SU-DHL-6 (cell line): ENCODE measurements at regions not wholly inside any gene's neighbourhood (a gene's known extent, or its start where the extent isn't known, plus 50 kb on each side); places are given as distances from the start of the nearest gene placed in this dataset.

ENCODE experiments used
- H2AFZ ChIP-seq: fragments of 200-600 bp; sonication (generic); 2 replicates; pipeline ENCODE4 v1.6.1; 2014; ENCODE audit warnings: low read depth, mild to moderate bottlenecking, moderate library complexity, mixed read lengths, antibody characterized with exemption, low read length; ENCODE audit not compliant: severe bottlenecking
- H3F3A ChIP-seq: fragments of 200-600 bp; shearing (Covaris generic); 2 replicates; pipeline ENCODE4 v1.6.0; 2016; ENCODE audit warnings: antibody characterized with exemption, mild to moderate bottlenecking; ENCODE audit not compliant: insufficient read depth
- H3K27ac ChIP-seq: fragments of 200-600 bp; sonication (generic); 2 replicates; pipeline ENCODE4 v1.5.1; 2016; ENCODE audit warnings: low read depth, mild to moderate bottlenecking, low read length, moderate library complexity, mixed read lengths
- H3K27me3 ChIP-seq: fragments of 200-600 bp; sonication (generic), shearing (Covaris generic); 2 replicates; pipeline ENCODE4 v1.6.0; 2014; ENCODE audit warnings: mild to moderate bottlenecking, low read length
- H3K36me3 ChIP-seq: fragments of 200-600 bp; sonication (generic); 2 replicates; pipeline ENCODE4 v1.6.1; 2014; ENCODE audit warnings: mild to moderate bottlenecking, low read length, mixed read lengths
- H3K4me2 ChIP-seq: fragments of 300-600, 200-600 bp; shearing (Covaris generic), sonication (generic); 2 replicates; pipeline ENCODE4 v1.6.0; 2014; ENCODE audit warnings: low read length, low read depth, mild to moderate bottlenecking; ENCODE audit not compliant: poor library complexity, severe bottlenecking
- H3K4me3 ChIP-seq: fragments of 200-600 bp; sonication (generic); 2 replicates; pipeline ENCODE4 v1.5.1; 2014; ENCODE audit warnings: antibody characterized with exemption, low read length, mild to moderate bottlenecking, mixed read lengths; ENCODE audit not compliant: insufficient read depth, poor library complexity, severe bottlenecking
- H3K79me2 ChIP-seq: fragments of 200-600 bp; sonication (generic); 2 replicates; pipeline ENCODE4 v1.6.1; 2014; ENCODE audit warnings: mild to moderate bottlenecking, low read length, moderate library complexity; ENCODE audit not compliant: insufficient read depth
- H3K9ac ChIP-seq: fragments of 200-600 bp; sonication (generic); 2 replicates; pipeline ENCODE4 v1.7.0; 2014; ENCODE audit warnings: mild to moderate bottlenecking, low read length
- H3K9me2 ChIP-seq: fragments of 200-600 bp; sonication (generic); replicated peaks from 2 replicates; pipeline ENCODE4 v1.6.1; 2014; ENCODE audit warnings: low read length; ENCODE audit not compliant: insufficient read depth
- H3K9me3 ChIP-seq: fragments of 200-600 bp; sonication (generic); 2 replicates; pipeline ENCODE4 v1.6.1; 2014; ENCODE audit warnings: low read length, mixed read lengths; ENCODE audit not compliant: insufficient read depth
- H4K20me1 ChIP-seq: fragments of 200-600 bp; sonication (generic); 2 replicates; pipeline ENCODE4 v1.6.1; 2014; ENCODE audit warnings: low read depth, mild to moderate bottlenecking, antibody characterized with exemption, low read length, moderate library complexity, mixed read lengths
- CTCF ChIP-seq: fragments of 200-600 bp; sonication (generic); IDR thresholded peaks from one replicate; pipeline ENCODE4 v1.5.1; 2017; ENCODE audit warnings: antibody characterized with exemption, mild to moderate bottlenecking, low read length, moderate library complexity; ENCODE audit not compliant: insufficient read depth, poor library complexity, severe bottlenecking
- EZH2phosphoT487 ChIP-seq: fragments of 200-600 bp; sonication (generic), shearing (Covaris generic); conservative IDR thresholded peaks from 2 replicates; pipeline ENCODE4 v1.6.1; 2018; ENCODE audit warnings: mild to moderate bottlenecking, antibody characterized with exemption, low read length, moderate library complexity, mixed read lengths

DNA sequence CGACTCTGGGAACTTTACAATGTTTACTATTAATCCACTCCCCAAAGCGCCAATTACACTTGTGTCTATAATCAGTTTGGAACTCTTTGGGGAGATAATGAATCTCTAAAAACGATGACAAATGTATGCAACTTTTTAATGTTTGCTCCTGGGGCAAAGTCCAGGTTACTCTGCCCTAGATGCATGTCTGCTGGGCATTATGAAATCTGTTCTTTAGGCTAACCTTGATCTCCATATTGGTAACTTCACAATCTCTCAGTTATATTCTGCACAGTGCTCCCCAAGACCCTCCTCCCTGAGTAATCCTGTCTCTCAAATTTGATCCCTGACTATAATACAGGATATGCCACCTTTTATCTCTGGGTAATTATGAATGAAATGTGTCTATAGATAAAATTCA is 152.2 kb upstream of the TRPM3 start:
- H3F3A ChIP-seq = 0 out of 2 replicates have a peak, but pooled peaks cover 4% of the 10 kb centered on the region
- no peak overlapping the region for H3K4me2 ChIP-seq
- TF ChIP-seq EZH2phosphoT487 (no peak), CTCF (no peak)
- H3K9ac ChIP-seq = no peak overlapping the region
- H3K9me2 ChIP-seq = no peaks in the 10 kb centered on the region
- H3K79me2 ChIP-seq = no peaks in the 10 kb centered on the region
- no peak overlapping the region for H3K4me3 ChIP-seq
- no peak overlapping the region for H2AFZ ChIP-seq
- no peaks in the 10 kb centered on the region for H4K20me1 ChIP-seq
- no peaks in the 10 kb centered on the region for H3K9me3 ChIP-seq
- no peak overlapping the region for H3K27ac ChIP-seq
- H3K36me3 ChIP-seq = no peaks in the 10 kb centered on the region
- no peaks in the 10 kb centered on the region for H3K27me3 ChIP-seq

- H3K79me2 ChIP-seq = no peaks in the 10 kb centered on the region
- H3K27me3 ChIP-seq = no peaks in the 10 kb centered on the region
- TF ChIP-seq EZH2phosphoT487 (no peak), CTCF (no peak)
- H3K9me3 ChIP-seq = no peaks in the 10 kb centered on the region
- no peak overlapping the region for H3K27ac ChIP-seq
- H3K9me2 ChIP-seq = no peaks in the 10 kb centered on the region
- no peaks in the 10 kb centered on the region for H3K36me3 ChIP-seq
- no peak overlapping the region for H2AFZ ChIP-seq
- no peak overlapping the region for H3K4me2 ChIP-seq
- H3K9ac ChIP-seq = no peak overlapping the region
- no peak overlapping the region for H3K4me3 ChIP-seq
- no peaks in the 10 kb centered on the region for H4K20me1 ChIP-seq
- 0 out of 2 replicates have a peak, but pooled peaks cover 4% of the 10 kb centered on the region for H3F3A ChIP-seq
Observed at GRCh38 chr9:71271602-71272001, 150.2 kb upstream of the TRPM3 start.

DNA sequence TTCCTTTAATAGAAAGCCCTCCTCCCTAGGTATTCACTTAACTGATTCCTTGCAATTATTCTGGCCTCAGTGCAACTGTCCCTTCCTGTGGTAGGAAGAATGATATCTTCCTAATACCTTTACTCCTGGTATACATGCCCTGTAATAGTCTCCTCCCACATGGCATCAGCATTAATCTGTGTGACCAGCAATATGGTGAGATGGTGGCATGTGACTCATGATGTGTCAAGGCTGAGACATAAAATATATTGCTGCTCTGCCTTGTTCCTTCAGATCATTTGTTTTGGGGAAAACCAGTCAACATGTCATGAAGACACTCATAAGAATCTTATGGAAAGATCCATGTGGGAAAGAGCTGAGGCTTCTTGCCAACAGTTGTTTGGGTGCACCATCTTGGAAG is 149.1 kb upstream of the TRPM3 start:
- Histone ChIP-seq H4K20me1 (no peaks in the 10 kb centered on the region), H3F3A (0 out of 2 replicates have a peak, but pooled peaks cover 4% of the 10 kb centered on the region), H3K4me2 (no peak overlapping the region), H3K9me3 (no peaks in the 10 kb centered on the region), H3K27ac (0 out of 2 replicates have a peak overlapping the region, but pooled peaks have one; percentile 17), H3K9me2 (no peaks in the 10 kb centered on the region), H3K27me3 (no peaks in the 10 kb centered on the region), H3K79me2 (no peaks in the 10 kb centered on the region), H3K9ac (no peak overlapping the region), H2AFZ (no peak overlapping the region), H3K4me3 (no peak overlapping the region), H3K36me3 (no peaks in the 10 kb centered on the region)
- TF ChIP-seq EZH2phosphoT487 (no peak), CTCF (no peak)
